Activated CD8-positive, alpha-beta memory T cell treated with anti-CD3 and anti-CD28 coated beads, Interleukin-2, amount 50 U/mL, for 24 hours (primary cell): ENCODE measurements at regions not wholly inside any gene's neighbourhood (a gene's known extent, or its start where the extent isn't known, plus 50 kb on each side); places are given as distances from the start of the nearest gene placed in this dataset.
"Not testable (repeated sequence)": the region's sequence is repeated elsewhere in the genome, so short reads cannot be mapped to it uniquely, and the experiment has no call there.

Source experiments
- DNase-seq: peaks from one replicate; pipeline ENCODE4 v3.0.0-alpha.2; 2020; ENCODE audit errors: extremely low read depth

DNA sequence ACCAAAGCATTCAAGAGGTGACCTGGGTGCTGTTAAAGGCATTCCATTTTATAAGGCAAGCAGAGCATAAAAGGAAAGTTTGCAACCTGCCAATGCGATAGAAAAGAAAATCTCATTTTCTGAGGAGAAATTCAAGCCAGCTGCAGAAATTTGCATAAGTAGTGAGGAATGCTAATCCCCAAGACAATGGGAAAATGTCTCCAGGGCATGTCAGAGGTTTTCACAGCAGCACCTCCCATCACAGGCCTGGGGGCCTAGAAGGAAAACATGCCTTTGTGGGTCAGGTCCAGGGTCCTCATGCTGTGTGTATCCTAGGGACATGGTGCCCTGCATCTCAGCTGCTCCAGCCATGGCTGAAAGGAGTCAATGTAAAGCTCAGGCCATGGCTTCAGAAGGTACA lies 775.8 kb downstream of the IGSF11 start:
- DNase-seq: not testable (repeated sequence)

DNA sequence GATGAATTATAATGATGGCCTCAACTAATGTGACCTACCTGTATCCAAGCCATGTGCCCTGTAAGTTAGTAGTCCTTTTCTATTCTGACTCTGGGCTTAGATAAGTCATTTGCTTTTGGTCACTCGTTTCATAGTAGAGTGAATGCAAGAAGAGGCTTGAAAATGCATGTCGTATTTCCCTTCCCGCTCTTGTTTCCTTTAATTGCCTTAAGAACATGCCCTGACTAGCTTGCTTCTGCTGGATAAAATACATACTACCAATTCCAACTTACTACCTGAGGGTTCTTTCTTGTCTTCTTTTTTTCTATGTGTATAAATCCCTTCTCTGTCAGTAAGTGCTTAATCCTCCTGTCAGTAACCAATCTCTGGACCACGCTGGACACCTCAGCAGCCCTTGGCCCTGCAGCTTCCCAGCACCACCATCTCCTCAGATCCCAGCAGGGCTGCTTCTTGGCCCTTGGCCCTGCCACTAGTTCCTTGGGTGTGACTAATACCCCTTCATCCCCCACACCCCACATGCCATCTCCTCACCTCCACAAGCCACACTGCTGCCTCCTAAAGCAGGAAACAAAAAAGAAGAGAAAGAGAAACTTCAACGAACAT lies 771.7 kb downstream of the IGSF11 start:
- no peak for DNase-seq

DNA sequence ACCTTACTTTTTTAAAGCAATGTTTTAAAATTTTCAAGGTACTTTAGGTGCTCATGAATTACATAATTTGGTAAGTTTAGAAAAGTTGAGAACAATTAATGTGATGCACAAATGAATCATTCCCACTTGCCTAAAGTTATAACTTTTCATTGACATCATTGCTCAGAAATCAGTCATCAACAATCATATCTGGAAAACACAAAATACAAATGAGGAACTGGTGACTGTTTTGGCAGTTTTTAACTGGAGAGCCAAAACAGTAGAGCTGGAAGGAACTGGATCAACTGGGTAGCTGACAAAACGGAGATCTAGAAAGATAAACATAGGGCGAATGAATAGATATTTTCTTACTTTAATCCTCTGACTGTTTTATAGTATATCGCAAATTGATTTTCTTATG lies 767.1 kb downstream of the IGSF11 start:
- no peak for DNase-seq

GRCh38 chr3:118269537-118270125 lies 765.0 kb downstream of the IGSF11 start:
- DNase-seq: no peak

DNA sequence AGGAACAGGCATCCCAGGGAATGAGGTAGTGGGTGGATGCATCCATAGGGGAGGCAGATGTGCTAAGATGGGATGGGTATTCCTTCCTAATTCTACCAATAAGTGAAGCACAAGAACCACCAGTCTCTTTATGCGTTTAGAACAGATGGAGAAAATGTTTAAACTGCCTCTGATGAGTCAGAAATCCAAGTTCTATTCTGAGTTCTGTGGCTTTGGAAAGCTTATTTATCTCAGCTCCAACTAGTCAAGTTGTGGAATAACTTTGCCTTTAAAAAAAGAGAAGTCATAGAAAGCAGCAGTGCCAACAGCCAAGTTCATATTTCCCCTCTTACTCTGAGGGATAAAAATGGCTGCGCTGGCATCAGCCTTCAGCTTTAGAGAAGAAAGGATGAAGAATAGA lies 761.7 kb downstream of the IGSF11 start:
- no peak for DNase-seq

DNA sequence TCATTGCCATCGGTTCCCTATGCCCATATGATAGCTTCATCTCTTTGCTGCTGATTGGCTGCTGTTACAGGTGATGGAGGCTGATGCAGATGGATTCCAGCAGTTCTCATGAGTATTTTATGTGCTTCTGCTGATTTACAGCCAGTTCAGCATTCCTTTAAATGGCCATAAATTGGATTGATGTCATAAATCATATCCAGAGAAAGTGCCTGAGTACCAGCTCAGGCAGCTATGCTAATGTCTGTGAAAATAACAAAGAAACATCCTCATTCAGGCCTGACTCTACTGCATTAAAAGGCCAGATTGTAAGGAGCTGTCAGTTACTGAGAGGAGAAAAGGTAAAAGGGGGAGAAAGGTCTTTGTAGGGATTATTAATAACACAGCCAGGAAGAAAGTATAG lies 756.8 kb downstream of the IGSF11 start:
- no peak for DNase-seq

DNA sequence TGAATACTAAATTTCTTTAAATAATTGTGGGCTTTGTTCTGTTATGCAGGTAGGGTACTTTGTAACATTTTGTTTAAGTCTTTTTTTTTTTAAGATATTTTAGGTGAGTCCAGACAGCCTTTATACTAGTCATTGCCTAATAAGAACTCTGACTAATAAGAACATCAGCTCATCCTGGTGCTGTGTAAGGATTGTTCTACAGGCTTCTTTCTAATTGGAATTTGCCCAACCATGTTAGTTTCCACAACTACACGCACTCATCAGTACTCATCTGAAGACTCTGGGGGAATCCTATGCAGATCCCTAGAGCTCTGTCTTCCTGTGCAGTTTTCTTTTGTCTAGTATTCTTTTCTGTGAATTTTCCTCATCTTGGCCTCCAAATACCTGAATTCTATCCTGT lies 741.8 kb downstream of the IGSF11 start:
- no peak for DNase-seq

DNA sequence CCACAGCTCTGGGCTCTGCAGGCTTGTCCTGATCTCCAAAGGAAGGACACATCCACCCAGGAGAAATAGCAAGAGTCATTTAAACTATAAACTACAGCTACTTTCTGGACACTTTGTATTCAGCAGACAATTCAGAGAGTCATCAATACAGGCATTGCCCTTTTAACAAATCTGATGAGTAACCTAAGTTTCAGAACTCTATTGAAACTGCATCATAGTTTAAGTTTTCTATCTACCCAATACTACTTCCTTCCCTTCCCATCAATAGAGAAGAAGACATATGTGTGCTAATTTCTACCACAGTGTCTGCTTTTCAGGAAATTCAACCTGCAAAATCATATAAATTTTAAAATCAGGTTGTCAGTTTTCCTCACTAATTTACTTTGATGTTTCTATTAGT lies 736.5 kb downstream of the IGSF11 start:
- DNase-seq: no peak

GRCh38 chr3:118304557-118304956 lies 730.1 kb downstream of the IGSF11 start:
- no peak for DNase-seq

- no peak for DNase-seq
Observed at GRCh38 chr3:118332699-118333098, 701.9 kb downstream of the IGSF11 start.

DNA sequence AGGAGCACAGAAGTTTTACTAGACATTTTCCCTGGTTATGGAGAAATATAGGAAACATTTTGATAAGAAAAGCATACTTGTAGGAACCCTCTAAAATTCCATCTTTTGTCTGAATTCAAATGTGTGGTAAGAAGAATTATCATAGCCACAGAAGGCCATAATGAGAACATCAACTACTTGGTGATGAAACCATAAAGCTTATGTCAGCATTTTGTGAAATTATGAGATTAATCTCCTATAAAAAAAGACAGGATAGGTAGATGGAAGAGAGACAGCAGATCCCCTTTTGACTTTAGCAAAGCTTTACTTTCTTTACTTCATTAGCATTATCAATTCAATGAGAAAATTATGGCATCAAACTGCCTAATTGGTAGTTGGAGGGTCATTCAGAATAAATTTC lies 697.0 kb downstream of the IGSF11 start:
- DNase-seq: no peak

DNA sequence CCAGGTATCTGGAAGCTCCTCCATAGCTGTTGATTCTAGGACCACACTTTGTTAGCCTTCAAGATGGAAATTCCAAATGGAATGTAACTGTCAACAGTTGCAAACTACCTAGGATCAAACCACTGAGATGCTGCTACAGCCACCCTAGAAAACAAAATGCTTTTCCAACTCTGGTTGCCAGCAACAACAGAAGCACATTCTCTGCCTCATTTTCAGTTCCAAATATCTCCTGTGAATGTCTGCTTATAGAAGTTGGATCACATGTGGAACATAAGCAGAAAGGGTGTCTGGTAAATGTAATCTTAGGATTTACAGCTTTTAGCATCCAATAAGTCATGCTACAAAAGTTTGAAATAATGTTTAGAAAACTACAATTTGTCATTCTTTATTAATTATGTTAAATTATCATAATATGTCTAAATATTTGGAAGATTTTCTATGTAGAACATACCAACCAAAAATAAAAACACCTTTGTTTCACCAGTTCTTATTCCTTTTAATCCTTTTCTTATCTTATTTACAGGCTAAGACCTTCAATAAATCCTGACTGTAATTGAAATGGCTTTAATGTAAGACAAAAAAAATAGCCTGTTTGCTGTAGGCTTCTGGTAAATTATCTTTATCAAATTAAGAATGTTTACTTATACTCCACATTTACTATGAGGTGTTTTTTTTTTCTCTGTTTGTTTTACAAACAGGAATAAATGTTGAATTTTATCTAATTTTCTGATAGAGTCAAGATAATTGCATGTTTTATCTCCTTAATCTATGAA lies 687.1 kb downstream of the IGSF11 start:
- DNase-seq: no peak

GRCh38 chr3:118348169-118348557 lies 686.5 kb downstream of the IGSF11 start:
- DNase-seq: no peak

DNA sequence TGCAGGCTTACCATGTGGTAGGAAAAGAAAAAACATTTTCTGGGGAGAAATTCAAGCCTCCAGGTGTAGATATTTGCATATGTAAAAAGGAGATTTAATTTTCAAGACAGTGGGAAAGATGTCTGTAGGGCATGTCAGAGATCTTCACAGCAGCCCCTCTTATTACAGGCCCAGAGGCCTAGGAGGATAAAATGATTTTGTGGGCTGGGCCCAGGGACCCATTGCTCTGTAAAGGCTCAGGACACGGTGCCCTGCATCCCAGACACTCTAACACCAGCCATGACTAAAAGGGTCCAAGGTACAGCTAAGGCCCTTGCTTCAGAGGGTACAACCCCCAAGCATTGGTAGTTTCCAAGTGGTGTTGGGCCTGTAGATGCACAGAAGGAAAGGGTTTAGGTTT lies 680.1 kb downstream of the IGSF11 start:
- DNase-seq: no peak

DNA sequence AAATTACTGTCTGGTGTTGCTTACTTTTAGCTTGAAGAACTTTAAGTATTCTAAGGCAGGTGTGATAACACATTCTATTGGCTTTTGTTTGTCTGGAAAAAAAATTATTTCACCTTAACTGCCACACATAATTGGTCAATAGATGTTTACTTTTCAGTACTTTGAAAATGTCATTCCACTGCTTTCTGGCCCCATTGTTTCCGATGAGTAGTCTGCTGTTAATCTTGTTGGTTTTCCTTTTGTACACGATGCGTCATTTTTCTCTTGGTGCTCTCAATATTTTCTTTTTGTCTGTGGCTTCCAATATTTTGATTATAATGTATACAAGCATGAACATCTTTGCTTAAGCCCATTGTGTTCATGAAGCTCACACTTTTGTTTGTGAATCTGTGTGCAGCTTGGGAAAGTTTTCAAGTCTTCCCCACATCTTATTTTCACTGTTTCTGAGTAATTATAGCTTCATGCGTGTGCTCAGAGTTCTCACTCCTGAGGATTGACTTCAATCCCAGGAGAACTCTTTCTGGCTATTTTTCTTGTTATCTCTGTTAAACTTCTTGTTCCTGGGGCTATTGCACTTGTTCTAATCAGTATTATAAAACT lies 664.7 kb downstream of the IGSF11 start:
- DNase-seq: no peak

DNA sequence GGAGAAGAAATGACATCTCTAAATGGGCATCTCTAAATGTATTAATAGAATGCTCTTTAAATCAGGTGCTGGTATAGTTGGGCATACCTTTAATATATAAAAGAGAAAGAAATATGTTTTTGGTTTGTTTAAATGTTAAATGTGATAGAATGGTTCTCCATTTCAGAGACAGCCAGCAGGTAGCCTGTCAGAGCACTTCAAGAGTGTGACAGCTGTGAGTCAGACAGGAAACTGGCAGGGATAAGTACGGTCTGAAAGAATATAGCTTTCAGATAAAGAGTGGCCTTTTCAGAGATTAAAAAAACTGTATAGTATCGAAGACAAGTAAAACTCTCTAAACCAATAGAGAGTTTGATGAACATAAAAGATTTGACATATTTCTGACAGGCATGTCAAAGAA lies 654.1 kb downstream of the IGSF11 start:
- no peak for DNase-seq

GRCh38 chr3:118396491-118396890 lies 638.2 kb downstream of the IGSF11 start:
- no peak for DNase-seq

DNA sequence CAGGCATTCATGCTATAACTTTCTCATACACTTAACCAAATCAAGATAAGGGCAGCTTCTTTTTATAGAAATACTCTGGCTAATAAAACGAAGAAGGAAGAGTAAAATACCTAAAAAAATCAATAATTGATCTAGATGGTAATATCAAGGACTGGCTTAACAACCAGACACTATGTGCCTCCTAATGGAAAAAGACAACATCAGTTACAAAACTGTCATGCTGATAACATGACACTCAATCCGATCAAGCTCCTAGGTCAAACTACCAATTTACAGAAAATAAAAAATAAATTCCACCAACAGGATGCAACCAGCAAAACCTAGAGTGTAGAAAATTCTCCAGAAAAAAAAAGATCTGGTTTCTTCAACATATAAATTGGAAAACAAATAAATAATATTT lies 634.6 kb downstream of the IGSF11 start:
- no peak for DNase-seq

DNA sequence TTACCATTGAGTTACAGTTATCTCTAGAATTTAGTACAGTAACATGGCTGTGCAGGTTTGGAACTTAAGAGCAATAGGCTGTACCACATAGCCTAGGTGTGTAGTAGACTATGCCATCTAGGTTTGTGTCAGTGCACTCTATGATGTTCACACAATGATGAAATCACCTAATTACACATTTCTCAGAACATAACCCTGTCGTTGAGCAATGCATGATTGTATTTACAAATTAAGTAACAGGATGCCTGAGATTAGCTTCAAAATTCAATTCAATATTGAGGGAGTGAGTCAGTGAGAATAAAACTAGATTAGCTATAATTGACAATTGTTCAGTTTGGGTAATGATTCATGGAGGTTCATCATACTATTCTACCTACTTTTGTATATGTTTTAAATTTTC lies 633.8 kb downstream of the IGSF11 start:
- DNase-seq: no peak

GRCh38 chr3:118401887-118402286 lies 632.8 kb downstream of the IGSF11 start:
- DNase-seq: no peak

GRCh38 chr3:118402971-118403370 lies 631.7 kb downstream of the IGSF11 start:
- no peak for DNase-seq

- DNase-seq: no peak
Observed at GRCh38 chr3:118406562-118406961, 628.1 kb downstream of the IGSF11 start.

DNA sequence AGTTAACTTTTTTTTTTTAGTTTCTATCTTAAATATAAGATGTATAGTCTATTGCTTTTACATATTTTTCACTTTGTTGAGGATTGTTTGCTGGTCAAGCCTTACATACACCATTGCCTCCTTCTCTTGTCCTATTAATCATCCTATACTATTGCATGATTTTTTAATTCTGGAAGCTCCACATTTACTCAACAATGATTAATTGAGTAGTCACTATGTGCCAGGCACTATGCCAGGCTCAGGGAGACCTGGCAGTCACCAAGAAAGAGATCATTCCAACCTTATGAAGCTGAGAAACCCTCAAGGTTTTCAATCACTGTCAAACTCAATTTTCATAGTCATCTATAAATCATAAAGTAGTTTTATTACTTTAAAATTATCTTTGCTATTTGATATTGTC lies 626.2 kb downstream of the IGSF11 start:
- no peak for DNase-seq
